HT1080 (cell line): ENCODE measurements at regions not wholly inside any gene's neighbourhood (a gene's known extent, or its start where the extent isn't known, plus 50 kb on each side); places are given as distances from the start of the nearest gene placed in this dataset.
A peak's percentile ranks its signal among the peaks of the same experiment; 100 is the strongest.
"Not testable (repeated sequence)": the region's sequence is repeated elsewhere in the genome, so short reads cannot be mapped to it uniquely, and the experiment has no call there.

Experiments used
- DNase-seq: peaks from one replicate; pipeline ENCODE4 v3.0.0-alpha.2; 2015; ENCODE audit warnings: low read depth

DNA sequence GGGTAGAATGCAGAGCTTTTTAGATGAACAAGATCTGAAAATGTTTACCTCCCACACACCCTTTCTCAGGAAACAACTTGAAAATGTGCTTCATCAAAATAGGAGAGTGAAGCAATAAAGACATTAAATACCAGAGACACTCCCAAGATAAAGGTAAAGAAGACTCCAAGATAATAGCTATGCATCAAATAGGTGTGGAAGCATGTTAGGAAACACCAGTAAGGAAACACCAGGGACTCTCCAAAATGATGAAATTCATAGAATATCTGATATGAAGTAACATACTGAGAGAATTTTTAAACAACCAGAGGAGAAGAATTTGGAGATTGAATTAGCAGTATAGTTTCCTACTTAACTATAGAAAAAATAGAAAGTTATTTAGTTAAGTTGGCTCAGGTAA is 57.0 kb downstream of the OR10A6 start:
- DNase-seq = no peak

- no peak for DNase-seq
These were observed 58.2 kb downstream of the OR10A6 start for GRCh38 chr11:7872890-7873289.

- peak; percentile 34 for DNase-seq
These were observed 60.0 kb downstream of the OR10A6 start for GRCh38 chr11:7871056-7871455.

GRCh38 chr11:7869467-7869866 is 61.6 kb downstream of the OR10A6 start:
- peak; percentile 49 for DNase-seq

- DNase-seq = not testable (repeated sequence)
These were observed 64.5 kb upstream of the OR5P2 start for GRCh38 chr11:7861292-7861691.

- DNase-seq = not testable (repeated sequence)
These were observed 64.1 kb upstream of the OR5P2 start for GRCh38 chr11:7860844-7861243.

DNA sequence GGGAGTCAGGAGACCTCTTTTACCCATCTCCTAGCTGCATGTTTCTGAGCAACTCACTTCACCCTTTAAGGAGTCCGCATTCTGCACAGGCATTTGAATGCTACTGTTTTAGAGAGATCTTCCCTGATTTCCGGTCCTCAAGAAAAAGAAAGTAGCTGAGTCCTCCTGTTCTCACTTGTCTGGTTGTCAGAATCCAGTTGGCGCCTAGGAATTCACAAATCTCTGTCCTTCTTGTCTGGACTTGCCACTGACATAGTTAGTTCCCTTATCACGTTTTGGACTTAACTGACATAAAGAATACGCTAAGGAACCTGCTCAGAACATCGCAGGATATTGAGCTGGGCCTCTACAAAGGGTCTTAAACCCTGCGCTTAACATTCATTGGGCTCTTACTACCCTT is 61.3 kb upstream of the OR5P2 start:
- DNase-seq = no peak

DNA sequence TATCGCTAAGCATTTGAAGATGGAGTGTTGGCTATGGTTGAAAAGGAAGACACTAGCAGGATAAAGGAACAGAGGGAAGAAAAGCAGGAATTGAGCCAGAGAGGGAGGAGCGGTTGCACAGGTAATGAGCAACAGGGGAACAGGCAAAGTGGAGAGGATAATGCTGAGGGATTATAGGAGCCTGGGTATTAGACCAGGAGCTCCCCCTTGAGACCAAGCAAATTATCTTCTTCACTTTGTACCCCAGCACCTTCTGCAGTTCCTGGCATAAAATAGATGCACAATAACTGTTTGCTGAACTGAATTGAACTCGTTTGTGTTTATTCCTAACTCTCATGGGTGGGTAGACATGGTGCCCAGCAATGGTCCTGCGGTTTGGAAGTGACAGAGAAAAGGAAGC is 54.6 kb upstream of the OR5P2 start:
- DNase-seq = no peak

- DNase-seq = no peak
These were observed 52.3 kb upstream of the OR5P2 start for GRCh38 chr11:7849018-7849417.
